ENCODE measurements at regions not wholly inside any gene's neighbourhood (a gene's known extent, or its start where the extent isn't known, plus 50 kb on each side); places are given as distances from the start of the nearest gene placed in this dataset.

DNA sequence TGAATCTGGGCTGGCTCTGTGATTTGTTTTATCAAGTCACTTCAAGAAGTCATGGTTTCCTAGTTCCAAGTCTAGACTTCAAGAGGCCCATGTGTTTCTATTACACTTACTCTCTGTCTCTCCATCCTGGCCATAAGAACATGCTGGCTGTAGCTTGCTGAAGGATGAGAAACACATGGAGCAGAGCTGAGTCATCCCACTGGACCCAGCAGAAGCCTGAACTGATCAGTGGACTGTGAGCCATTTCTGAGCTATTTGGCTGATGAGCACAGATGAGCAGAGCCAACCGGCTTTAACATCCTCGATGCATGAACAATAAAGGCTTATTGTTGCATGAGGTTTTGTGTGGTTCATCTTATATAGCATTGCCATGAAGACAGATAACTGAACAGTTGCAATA lies 290.6 kb upstream of the BOD1L1 start:
- ChIA-PET POLR2A (interaction anchor here (1.0 to 2.7 kb wide), 2 partner anchors 11 to 71 kb away, joined by 5 to 7 read pairs; no protein-coding TSS in a partner anchor), CTCF (interaction anchor here (1.9 to 3.0 kb wide), 2 partner anchors 10 to 264 kb away, joined by 5 to 10 read pairs; no protein-coding TSS in a partner anchor)
- TF ChIP-seq, protein P1, sequence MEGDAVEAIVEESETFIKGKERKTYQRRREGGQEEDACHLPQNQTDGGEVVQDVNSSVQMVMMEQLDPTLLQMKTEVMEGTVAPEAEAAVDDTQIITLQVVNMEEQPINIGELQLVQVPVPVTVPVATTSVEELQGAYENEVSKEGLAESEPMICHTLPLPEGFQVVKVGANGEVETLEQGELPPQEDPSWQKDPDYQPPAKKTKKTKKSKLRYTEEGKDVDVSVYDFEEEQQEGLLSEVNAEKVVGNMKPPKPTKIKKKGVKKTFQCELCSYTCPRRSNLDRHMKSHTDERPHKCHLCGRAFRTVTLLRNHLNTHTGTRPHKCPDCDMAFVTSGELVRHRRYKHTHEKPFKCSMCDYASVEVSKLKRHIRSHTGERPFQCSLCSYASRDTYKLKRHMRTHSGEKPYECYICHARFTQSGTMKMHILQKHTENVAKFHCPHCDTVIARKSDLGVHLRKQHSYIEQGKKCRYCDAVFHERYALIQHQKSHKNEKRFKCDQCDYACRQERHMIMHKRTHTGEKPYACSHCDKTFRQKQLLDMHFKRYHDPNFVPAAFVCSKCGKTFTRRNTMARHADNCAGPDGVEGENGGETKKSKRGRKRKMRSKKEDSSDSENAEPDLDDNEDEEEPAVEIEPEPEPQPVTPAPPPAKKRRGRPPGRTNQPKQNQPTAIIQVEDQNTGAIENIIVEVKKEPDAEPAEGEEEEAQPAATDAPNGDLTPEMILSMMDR (IDR thresholded peaks at IDR 0.05; ENCODE audit: low read depth, low read length) = no peak
- DNase-seq (ENCODE audit: low read depth, low spot score) = peak; percentile 97
- Histone ChIP-seq H3K27ac (ENCODE audit: low read depth, low read length) (peak overlapping the region; percentile 96), H3K4me3 (ENCODE audit: low read depth, low read length) (no peak overlapping the region), H3K27me3 (ENCODE audit: control insufficient read depth, insufficient read depth, low read length) (no peaks in the 10 kb centered on the region), H3K9me3 (ENCODE audit: control insufficient read depth, insufficient read depth, low read length) (no peaks in the 10 kb centered on the region; the same call in 1 of the 2 replicates)

DNA sequence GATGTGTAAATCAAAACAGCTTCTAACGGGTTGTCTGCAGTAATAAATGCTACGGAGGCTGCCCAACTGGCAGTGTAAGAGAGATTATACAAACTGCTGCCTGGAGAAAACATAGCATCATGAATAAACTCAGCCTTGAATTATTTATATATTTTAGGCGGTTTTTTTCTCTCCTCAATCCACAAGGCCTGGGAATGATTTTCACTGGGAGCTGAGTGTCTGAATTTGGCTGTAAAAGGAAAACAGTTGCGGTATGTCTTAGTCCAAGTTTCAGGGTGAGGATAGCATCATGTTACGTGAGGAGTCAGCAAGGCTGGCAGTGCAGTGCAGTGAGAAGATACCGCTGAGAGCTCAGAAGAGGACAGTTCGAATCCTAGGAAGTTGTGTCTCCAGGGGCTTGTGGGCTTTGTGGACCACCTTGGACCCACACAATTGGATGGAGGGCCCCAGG lies 291.5 kb upstream of the BOD1L1 start:
- H3K27ac ChIP-seq (ENCODE audit: low read depth, low read length) = peak overlapping the region; percentile 96
- TF ChIP-seq, protein P1 (IDR thresholded peaks at IDR 0.05; ENCODE audit: low read depth, low read length) = no peak
- ChIA-PET POLR2A (interaction anchor here (0.7 to 2.7 kb wide), 2 partner anchors 12 to 70 kb away, joined by 3 to 7 read pairs; no protein-coding TSS in a partner anchor), CTCF (interaction anchor here (3.0 kb wide), 1 partner anchor 265 kb away, joined by 10 read pairs; no protein-coding TSS in a partner anchor)
- H3K4me3 ChIP-seq (ENCODE audit: low read depth, low read length) = no peak overlapping the region
- H3K9me3 ChIP-seq (ENCODE audit: control insufficient read depth, insufficient read depth, low read length) = no peaks in the 10 kb centered on the region
- peak; percentile 92 for DNase-seq (ENCODE audit: low read depth, low spot score)
- H3K27me3 ChIP-seq (ENCODE audit: control insufficient read depth, insufficient read depth, low read length) = no peaks in the 10 kb centered on the region

- CTCF ChIA-PET = interaction anchor here (0.7 to 1.0 kb wide), 2 partner anchors 189 to 266 kb away, joined by 3 read pairs; no protein-coding TSS in a partner anchor
- POLR2A ChIA-PET = interaction anchor here (0.7 to 2.7 kb wide), 3 partner anchors 13 to 473 kb away, joined by 3 to 8 read pairs (median 7); no protein-coding TSS in a partner anchor
- H3K9me3 ChIP-seq (ENCODE audit: control insufficient read depth, insufficient read depth, low read length) = no peaks in the 10 kb centered on the region
These were observed 292.8 kb upstream of the BOD1L1 start for GRCh38 chr4:13920111-13920875.

GRCh38 chr4:13920901-13921300 lies 293.4 kb upstream of the BOD1L1 start:
- Histone ChIP-seq H3K27me3 (ENCODE audit: control insufficient read depth, insufficient read depth, low read length) (no peaks in the 10 kb centered on the region), H3K9me3 (ENCODE audit: control insufficient read depth, insufficient read depth, low read length) (no peaks in the 10 kb centered on the region), H3K4me3 (ENCODE audit: low read depth, low read length) (no peak overlapping the region), H3K27ac (ENCODE audit: low read depth, low read length) (peak overlapping the region; percentile 96)
- CTCF ChIA-PET = interaction anchor here (0.7 to 1.0 kb wide), 2 partner anchors 188 to 266 kb away, joined by 3 read pairs; no protein-coding TSS in a partner anchor
- peak; percentile 100 for DNase-seq (ENCODE audit: low read depth, low spot score)
- POLR2A ChIA-PET = interaction anchor here (0.7 to 1.1 kb wide), 2 partner anchors 14 to 473 kb away, joined by 3 to 8 read pairs; no protein-coding TSS in a partner anchor
- TF ChIP-seq, protein P1 (IDR thresholded peaks at IDR 0.05; ENCODE audit: low read depth, low read length) = no peak

More at GRCh38 chr4:13920111-13920875, 292.8 kb upstream of the BOD1L1 start:
- TF ChIP-seq, protein P1 (IDR thresholded peaks at IDR 0.05; ENCODE audit: low read depth, low read length) = no peak
- H3K27me3 ChIP-seq (ENCODE audit: control insufficient read depth, insufficient read depth, low read length) = no peaks in the 10 kb centered on the region
- H3K4me3 ChIP-seq (ENCODE audit: low read depth, low read length) = no peak overlapping the region
- DNase-seq (ENCODE audit: low read depth, low spot score) = no peak
- H3K27ac ChIP-seq (ENCODE audit: low read depth, low read length) = peak overlapping the region; percentile 96
